ENCODE measurements at regions not wholly inside any gene's neighbourhood (a gene's known extent, or its start where the extent isn't known, plus 50 kb on each side); places are given as distances from the start of the nearest gene placed in this dataset.
A peak's percentile ranks its signal among the peaks of the same experiment; 100 is the strongest.

DNA sequence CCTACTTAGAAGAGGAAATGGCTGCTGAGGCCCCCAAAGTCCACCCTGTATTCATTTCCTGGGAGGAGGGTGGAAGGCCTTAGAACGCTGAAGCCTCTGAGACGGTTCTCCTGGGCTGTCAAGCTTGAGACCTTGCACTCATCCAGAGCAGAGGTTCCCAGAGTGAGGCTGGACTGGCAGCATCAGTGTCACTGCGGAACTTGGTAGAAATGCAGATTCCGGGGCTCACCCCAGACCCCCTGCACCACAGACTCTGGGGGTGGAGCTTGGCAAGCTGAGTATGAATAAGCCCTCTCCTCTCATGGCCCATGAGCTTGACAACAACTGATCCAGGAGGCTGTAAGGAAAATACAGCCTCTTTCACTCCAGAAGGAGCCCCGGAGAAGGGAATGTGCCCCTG, 218.3 kb downstream of the IRF8 start:
- Histone ChIP-seq H3K9ac (no peak overlapping the region), H3K27ac (no peak overlapping the region), H3K36me3 (no peaks in the 10 kb centered on the region), H3K27me3 (peaks cover 0 to 9% (median 1%) of the 10 kb centered on the region in 11 experiments; a peak in 7 of 22 replicates), H3K4me3 (no peak overlapping the region), H3K9me3 (replicated peaks in 1 of 11) (no peaks in the 10 kb centered on the region), H3K4me1 (peaks cover 0 to 16% (median 12%) of the 10 kb centered on the region in 10 experiments; a peak in 16 of 20 replicates), H4K20me1 (no peaks in the 10 kb centered on the region), H3K4me2 (no peak overlapping the region)
- no peak for TF ChIP-seq Cebpa-rat (IDR thresholded peaks at IDR 0.05)

DNA sequence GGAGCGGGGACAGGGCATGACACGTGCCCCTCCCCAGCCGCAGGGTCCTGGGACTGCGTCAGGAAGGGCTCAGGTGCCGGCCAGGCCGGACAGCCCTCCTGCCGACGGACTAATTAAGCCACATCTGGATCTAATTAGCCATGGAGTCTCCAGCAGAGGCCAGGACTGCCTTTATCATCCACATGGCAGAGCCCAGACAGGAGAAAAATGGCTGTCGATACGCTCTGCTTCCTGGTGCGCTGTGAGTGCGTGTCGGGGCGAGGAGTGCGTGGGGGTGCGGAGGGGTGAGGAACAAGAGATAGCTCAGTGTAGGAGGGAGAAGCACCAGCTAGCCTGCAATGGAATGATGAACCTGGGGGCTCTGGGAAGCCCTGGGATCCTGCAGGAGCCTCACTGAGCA, 218.8 kb downstream of the IRF8 start:
- TF ChIP-seq Cebpa-rat (IDR thresholded peaks at IDR 0.05): no peak
- H3K4me2 ChIP-seq: no peak overlapping the region
- H3K4me1 ChIP-seq: peaks cover 0 to 16% (median 12%) of the 10 kb centered on the region in 10 experiments; a peak in 16 of 20 replicates
- no peaks in the 10 kb centered on the region for H4K20me1 ChIP-seq
- no peaks in the 10 kb centered on the region for H3K9me3 ChIP-seq (replicated peaks in 1 of 11)
- H3K9ac ChIP-seq: no peak overlapping the region
- no peak overlapping the region for H3K4me3 ChIP-seq
- H3K27ac ChIP-seq: no peak overlapping the region
- H3K27me3 ChIP-seq: peaks cover 0 to 9% (median 3%) of the 10 kb centered on the region in 11 experiments; a peak in 9 of 22 replicates
- no peaks in the 10 kb centered on the region for H3K36me3 ChIP-seq

DNA sequence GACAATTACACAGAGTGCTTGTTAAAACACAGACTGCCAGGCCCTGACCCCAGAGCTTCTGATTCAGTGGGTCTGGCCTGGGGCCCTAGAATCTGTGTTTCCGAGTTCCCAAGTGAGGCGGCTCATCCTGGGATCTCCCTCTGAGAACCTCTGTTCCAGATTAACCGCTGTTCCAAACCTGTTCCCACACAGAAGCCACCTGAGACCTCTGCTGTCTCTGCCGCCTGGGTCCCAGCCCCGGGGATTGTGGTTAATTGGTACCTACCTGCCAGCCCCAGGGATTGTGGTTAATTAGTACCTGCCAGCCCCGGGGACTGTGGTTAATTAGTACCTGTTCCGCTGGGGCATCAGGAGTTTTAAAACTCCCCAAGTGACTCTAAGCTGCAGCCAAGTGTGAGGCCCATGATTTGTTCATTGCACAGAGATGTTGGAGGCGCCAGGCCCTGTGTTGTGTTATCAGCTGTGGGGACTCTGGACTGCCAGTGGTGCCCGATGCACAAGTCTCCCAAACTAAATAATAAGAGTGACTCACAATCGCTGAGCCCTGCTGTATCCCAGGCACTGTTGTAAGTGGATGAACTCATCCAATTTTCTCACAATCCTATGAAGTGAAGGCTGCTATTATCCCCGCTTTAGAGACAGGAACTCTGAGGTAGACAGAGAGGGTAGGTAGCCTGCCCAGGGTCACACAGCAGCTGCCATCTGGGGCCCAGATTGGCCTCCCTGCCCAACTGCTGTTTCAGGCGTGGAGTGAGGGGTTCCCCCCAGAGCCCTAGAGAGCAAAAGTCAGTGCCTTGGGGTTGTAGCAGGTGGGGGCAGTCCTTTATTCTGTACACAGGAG, 219.7 kb downstream of the IRF8 start:
- no peak for TF ChIP-seq Cebpa-rat (IDR thresholded peaks at IDR 0.05)
- Histone ChIP-seq H3K4me3 (no peak overlapping the region), H3K9ac (no peak overlapping the region), H3K4me2 (no peak overlapping the region), H3K4me1 (peaks cover 0 to 16% (median 12%) of the 10 kb centered on the region in 10 experiments; a peak in 16 of 20 replicates), H3K27ac (no peak overlapping the region), H3K36me3 (no peaks in the 10 kb centered on the region), H4K20me1 (no peaks in the 10 kb centered on the region), H3K9me3 (replicated peaks in 1 of 11) (no peaks in the 10 kb centered on the region), H3K27me3 (peaks cover 0 to 9% (median 3%) of the 10 kb centered on the region in 11 experiments; a peak in 9 of 22 replicates)

DNA sequence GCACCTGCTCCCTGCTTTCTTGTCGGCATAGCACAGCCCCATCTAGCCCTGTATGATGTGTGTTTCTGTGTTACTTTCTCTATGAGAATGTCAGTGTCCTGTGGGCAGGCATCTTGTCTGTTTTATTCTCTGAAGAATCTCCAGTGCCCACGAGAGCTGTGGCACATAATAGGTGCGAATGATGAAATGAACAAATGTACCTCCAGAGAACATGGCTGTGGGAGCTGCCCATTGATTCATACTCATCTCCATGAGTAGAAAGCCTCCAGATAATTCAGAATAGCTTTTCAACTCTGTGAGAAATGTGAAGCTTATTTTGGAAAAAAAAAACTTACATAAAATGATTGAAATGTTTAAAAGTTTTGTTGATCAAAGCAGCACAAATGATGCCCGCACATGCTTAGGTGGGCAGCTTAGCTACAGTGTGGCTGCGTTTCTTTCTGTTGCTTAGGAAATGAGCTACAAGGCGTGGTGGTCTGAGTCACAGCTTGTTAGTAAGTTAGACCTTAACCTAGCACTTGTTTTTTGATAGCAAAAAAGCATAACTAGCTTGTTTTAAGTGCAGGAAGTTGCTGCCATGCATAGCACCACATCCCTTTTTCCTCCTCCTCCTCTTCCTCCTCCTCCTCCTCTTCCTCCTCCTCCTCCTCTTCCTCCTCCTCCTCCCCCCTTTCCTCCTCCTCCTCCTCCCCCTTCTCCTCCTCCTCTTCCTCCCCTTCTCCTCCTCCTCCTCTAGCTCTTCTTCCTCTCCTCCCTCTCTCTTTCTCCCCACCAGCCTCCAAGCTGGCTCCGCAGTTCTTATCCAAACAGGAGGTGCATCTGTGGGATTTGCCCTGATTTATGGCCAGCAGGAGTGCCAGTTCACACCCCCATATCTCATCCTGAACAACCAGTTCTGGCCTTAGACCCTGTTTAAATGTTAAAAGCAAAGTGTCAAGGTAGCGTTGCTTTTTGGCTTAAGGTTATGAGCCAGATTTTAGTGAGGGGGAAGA, 221.5 kb downstream of the IRF8 start:
- no peak overlapping the region for H3K9ac ChIP-seq
- peak overlapping the region in 10 of 11 experiments; percentile 6 to 56 (median 43); a peak in 14 of 22 replicates for H3K4me2 ChIP-seq
- no peaks in the 10 kb centered on the region for H4K20me1 ChIP-seq
- H3K4me1 ChIP-seq: peaks cover 0 to 16% (median 12%) of the 10 kb centered on the region in 10 experiments; a peak in 16 of 20 replicates
- peaks cover 0 to 9% (median 3%) of the 10 kb centered on the region in 11 experiments; a peak in 9 of 22 replicates for H3K27me3 ChIP-seq
- H3K4me3 ChIP-seq: no peak overlapping the region
- TF ChIP-seq Cebpa-rat (IDR thresholded peaks at IDR 0.05): no peak
- no peaks in the 10 kb centered on the region for H3K9me3 ChIP-seq (replicated peaks in 1 of 11)
- peak overlapping the region in 1 of 11 experiments; percentile 24; a peak in 1 of 22 replicates for H3K27ac ChIP-seq
- no peaks in the 10 kb centered on the region for H3K36me3 ChIP-seq

DNA sequence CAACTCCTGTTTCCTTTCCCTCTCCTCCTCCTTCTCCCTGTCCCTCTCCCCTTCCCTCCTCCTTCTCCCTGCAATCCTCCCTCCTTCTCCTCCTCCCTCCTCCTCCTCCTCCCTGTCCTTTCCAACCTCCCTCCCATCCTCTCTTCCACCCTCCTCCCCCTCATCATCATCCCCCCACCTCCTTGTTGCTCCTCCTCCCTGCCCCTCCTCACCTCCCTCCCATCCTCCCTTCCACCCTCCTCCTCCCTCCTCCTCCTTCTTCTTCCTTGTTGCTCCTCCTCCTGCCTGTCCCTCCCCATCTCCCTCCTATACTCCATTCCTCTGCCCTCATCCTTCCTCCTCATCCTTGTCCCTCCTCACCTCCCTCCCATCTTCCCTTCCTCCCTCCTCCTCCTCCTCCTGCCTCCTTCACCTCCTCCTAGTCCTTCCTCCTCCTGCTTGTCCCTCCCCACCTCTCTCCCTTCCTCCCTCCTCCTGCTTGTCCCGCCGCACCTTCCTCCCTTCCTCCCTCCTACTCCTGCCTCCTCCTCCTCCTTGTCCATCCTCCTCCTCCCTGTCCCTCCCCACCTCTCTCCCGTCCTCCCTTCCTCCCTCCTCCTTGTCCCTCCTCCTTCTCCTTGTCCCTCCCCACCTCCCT, 222.5 kb downstream of the IRF8 start:
- Histone ChIP-seq H3K4me2 (0 out of 22 replicates have a peak overlapping the region, but pooled peaks of 1 of the 11 experiments have one; percentile 41), H3K36me3 (no peaks in the 10 kb centered on the region), H3K4me3 (no peak overlapping the region), H3K27ac (no peak overlapping the region), H4K20me1 (no peaks in the 10 kb centered on the region), H3K27me3 (peaks cover 0 to 9% (median 3%) of the 10 kb centered on the region in 11 experiments; a peak in 9 of 22 replicates), H3K9ac (no peak overlapping the region), H3K9me3 (replicated peaks in 1 of 11) (no peaks in the 10 kb centered on the region), H3K4me1 (peaks cover 0 to 16% (median 12%) of the 10 kb centered on the region in 10 experiments; a peak in 16 of 20 replicates)
- TF ChIP-seq Cebpa-rat (IDR thresholded peaks at IDR 0.05): no peak

DNA sequence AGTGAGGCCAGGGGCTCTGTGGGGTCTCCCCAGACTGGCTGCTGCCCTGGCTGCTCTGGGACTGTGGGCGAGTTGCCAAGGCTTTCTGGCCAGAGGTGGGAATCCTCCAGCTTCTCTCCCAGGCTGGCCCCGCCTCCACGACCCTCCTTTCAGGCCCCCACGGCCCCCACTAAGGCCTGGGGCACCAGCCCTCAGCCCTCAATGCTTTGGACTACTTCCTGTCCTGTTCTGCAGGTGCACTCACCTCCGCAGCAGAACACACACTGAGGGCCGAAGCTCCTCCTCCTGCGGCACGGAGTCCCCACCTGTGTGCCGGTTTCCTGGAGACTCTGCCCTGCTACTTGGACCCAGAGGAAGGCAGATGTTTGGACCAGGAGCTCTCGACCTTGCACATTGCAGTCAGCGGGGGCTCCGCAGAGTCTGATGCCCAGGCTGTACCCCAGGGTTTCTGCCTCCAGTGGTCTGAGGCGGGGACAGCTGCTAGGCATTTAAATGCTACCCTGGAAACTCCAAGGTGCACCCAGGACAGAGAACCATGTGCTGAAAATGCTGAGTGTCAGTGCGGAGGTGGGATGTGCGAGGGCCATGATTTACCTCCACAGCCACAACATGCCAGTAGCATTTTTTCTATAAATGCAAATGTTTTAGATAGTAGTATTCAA, 223.8 kb downstream of the IRF8 start:
- Histone ChIP-seq H3K4me1 (peaks cover 0 to 16% (median 12%) of the 10 kb centered on the region in 10 experiments; a peak in 16 of 20 replicates), H3K27ac (no peak overlapping the region), H3K9ac (no peak overlapping the region), H3K9me3 (replicated peaks in 1 of 11) (no peaks in the 10 kb centered on the region), H3K4me3 (no peak overlapping the region), H3K4me2 (no peak overlapping the region), H3K27me3 (peaks cover 0 to 9% (median 3%) of the 10 kb centered on the region in 11 experiments; a peak in 9 of 22 replicates), H3K36me3 (no peaks in the 10 kb centered on the region), H4K20me1 (no peaks in the 10 kb centered on the region)
- no peak for TF ChIP-seq Cebpa-rat (IDR thresholded peaks at IDR 0.05)

DNA sequence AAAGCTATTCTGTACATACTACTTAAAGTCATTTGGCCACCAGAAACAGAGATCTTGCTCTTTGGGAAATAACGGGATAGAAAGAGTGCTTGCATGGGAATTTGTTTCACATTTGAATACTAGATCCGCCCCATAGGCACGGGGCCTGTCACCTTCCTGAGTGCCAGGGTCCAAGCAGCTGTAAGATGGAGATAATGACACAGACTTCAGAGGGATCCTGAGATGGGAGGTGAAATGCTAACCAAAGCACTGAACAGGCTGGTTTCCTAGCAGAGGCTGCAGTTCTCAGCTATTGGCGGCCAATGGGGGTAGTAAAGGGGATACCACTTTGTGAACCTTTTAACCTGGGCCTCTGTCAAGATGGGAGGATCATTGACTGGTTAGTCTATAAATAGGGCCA, 225.4 kb downstream of the IRF8 start:
- Histone ChIP-seq H3K27me3 (peaks cover 0 to 9% (median 3%) of the 10 kb centered on the region in 11 experiments; a peak in 9 of 22 replicates), H4K20me1 (no peaks in the 10 kb centered on the region), H3K9ac (no peak overlapping the region), H3K4me3 (no peak overlapping the region), H3K9me3 (replicated peaks in 1 of 11) (no peaks in the 10 kb centered on the region), H3K27ac (no peak overlapping the region), H3K4me1 (peaks cover 0 to 16% (median 12%) of the 10 kb centered on the region in 10 experiments; a peak in 16 of 20 replicates), H3K4me2 (no peak overlapping the region), H3K36me3 (no peaks in the 10 kb centered on the region)
- TF ChIP-seq Cebpa-rat (IDR thresholded peaks at IDR 0.05): no peak

DNA sequence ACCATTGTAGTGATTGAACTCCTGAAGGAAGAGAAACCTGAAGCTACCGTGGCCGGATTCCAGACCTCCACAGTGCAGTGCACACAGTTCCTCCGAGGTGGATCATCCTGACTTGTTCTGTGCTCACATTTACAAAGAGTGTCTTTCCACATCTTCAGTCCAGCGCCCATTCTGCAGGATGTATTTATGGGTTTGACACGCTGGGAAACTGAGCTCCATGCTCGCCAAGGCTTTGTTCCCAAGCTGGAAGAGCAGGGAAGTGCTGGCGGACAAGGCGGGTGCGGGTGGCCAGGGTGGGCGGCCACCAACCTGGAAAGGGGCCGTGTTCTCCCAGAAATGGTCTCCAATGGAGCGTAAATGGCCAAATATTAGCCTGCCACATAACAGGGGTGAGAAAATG, 227.9 kb downstream of the IRF8 start:
- H3K27ac ChIP-seq: no peak overlapping the region
- H3K4me3 ChIP-seq: no peak overlapping the region
- no peak overlapping the region for H3K4me2 ChIP-seq
- H3K9ac ChIP-seq: no peak overlapping the region
- TF ChIP-seq Cebpa-rat (IDR thresholded peaks at IDR 0.05): no peak
- peaks cover 0 to 5% (median 0%) of the 10 kb centered on the region in 11 experiments; a peak in 7 of 22 replicates for H3K27me3 ChIP-seq
- no peaks in the 10 kb centered on the region for H3K9me3 ChIP-seq (replicated peaks in 1 of 11)
- H3K36me3 ChIP-seq: no peaks in the 10 kb centered on the region
- no peaks in the 10 kb centered on the region for H4K20me1 ChIP-seq
- H3K4me1 ChIP-seq: no peaks in the 10 kb centered on the region

Data from BLaER1 treated with 17β-estradiol and CSF1 and Interleukin-3, amounts not matched to agents 10 nM and 100 nM (cell line).